H1 (cell line): ENCODE measurements at regions not wholly inside any gene's neighbourhood (a gene's known extent, or its start where the extent isn't known, plus 50 kb on each side); places are given as distances from the start of the nearest gene placed in this dataset.

Experiments used
- ATF3 ChIP-seq: IDR thresholded peaks from 2 replicates; pipeline ENCODE4 v1.6.1; 2011; ENCODE audit warnings: low read depth, mild to moderate bottlenecking, low read length; ENCODE audit not compliant: insufficient read depth
- CTCF ChIP-seq, 3 experiments: IDR thresholded peaks; 1 replicate in 2 of 3; 2 replicates in 1 of 3; pipeline versions ENCODE4 v1.5.1 to v1.6.1; 2011; ENCODE audit warnings: low read length in 3 of 3, mild to moderate bottlenecking in 3 of 3, inconsistent platforms in 2 of 3, low read depth in 1 of 3, moderate library complexity in 1 of 3; ENCODE audit not compliant: insufficient read depth in 1 of 3; ENCODE audit errors: control extremely low read depth in 1 of 3
- KDM1A ChIP-seq: fragments of 200-600, 300-600 bp; sonication (generic); IDR thresholded peaks from 2 replicates; pipeline ENCODE4 v1.7.1; 2016; ENCODE audit warnings: mild to moderate bottlenecking, low read length, borderline replicate concordance
- POLR2AphosphoS5 ChIP-seq: IDR thresholded peaks from 2 replicates; pipeline ENCODE4 v1.6.1; 2011; ENCODE audit warnings: low read depth, low read length
- SP1 ChIP-seq: IDR thresholded peaks from 2 replicates; pipeline ENCODE4 v1.6.1; 2011; ENCODE audit warnings: low read depth, low read length
- TEAD4 ChIP-seq: IDR thresholded peaks from 2 replicates; pipeline ENCODE4 v1.6.1; 2012; ENCODE audit warnings: low read depth, low read length, inconsistent platforms, mixed read lengths

GRCh38 chr6:141413196-141413595, 719.5 kb upstream of the GJE1 start:
- no peak for TF ChIP-seq POLR2AphosphoS5
- TF ChIP-seq CTCF (IDR thresholded peaks at IDR 0.05; ENCODE audit: control extremely low read depth in 1 of 3, insufficient read depth in 1 of 3, low read depth in 1 of 3, low read length in 3 of 3): no peak
- TF ChIP-seq KDM1A: no peak
- TF ChIP-seq SP1: no peak
- no peak for TF ChIP-seq ATF3
- TF ChIP-seq TEAD4: no peak
